ENCODE measurements at regions not wholly inside any gene's neighbourhood (a gene's known extent, or its start where the extent isn't known, plus 50 kb on each side); places are given as distances from the start of the nearest gene placed in this dataset.
"Not testable (repeated sequence)": the region's sequence is repeated elsewhere in the genome, so short reads cannot be mapped to it uniquely, and the experiment has no call there.

DNA sequence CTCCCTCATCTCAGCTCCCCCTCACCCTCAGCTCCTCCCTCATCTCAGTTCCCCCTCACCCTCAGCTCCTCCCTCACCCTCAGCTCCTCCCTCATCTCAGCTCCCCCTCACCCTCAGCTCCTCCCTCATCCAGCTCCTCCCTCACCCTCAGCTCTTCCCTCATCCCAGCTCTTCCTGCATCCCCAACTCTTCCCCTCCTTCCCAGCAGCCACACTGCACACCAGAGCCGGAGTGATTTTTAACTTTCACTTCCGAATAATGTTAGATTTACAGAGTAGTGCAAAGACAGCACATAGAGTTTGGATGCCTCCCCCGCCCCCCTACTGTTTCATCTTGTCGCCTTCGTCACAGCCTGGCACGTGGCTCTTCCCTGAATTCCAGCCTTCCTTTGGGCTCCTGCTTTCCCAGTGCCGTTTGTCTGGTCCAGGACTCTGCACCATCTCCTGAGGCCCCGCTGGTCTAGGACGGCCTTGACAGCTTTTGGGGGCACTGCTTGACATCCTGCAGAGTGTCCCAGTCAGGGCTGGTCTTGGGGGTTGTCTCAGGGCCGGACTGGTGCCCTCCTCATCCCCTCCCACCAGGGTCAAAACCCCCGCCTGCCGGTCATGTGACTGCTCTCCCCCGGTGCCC lies 110.2 kb downstream of the FAM53A start:
- in situ Hi-C loops (cut with MboI; ENCODE audit: low pct_unique_long_range_greater_than_20kb, low sequenced_read_pairs): no loop called here
- DNase-seq: no peak

DNA sequence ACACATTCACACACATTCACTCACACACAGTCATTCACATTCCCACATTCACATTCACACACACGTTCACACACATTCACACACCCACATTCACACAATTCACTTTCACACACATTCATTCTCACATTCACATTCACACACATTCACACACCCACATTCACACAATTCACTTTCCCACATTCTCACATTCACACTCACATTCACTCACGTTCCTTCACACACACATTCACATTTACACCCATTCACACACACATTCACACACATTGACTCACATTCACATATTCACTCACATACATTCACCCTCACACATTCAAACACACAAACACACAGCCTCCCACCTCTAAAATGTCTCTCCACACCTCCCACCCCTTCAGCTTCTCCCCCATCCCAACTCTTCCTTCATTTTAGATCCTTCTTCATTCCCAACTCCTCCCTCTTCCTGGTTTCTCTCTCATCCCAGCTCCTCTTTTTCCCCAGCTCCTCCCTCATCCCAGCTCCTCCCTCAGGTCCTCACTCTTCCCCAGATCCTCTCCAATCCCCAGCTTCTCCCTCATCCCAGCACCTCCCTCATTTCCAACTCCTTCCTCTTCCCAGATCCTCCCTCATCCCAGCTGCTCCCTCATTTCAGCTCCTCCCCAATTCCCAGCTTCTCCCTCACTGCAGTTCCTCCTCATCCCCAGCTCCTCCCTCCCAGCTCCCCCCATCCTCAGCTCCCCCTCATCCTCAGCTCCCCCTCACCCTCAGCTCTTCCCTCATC lies 111.0 kb downstream of the FAM53A start:
- in situ Hi-C loops (cut with MboI; ENCODE audit: low pct_unique_long_range_greater_than_20kb, low sequenced_read_pairs): no loop called here
- DNase-seq: no peak

DNA sequence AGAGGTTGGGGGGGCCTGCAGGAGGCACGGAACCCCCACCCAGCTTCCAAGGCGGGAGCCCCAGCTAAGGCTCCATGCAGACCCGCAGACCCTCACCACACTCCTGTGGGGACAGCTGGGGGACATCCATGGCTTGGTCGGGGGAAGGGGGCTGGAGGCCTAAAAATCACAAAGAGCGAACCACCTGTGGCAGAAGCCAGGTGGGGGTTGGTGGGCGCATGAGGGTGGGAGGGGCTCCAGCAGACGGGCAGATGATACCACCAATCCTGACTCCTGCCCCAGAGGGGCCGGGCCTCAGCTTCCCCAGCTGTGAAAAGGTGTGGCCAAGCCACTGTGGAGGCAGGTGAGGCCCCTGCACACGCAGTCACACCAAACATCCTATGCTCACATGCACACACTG lies 111.6 kb downstream of the FAM53A start:
- in situ Hi-C loops (cut with MboI; ENCODE audit: low pct_unique_long_range_greater_than_20kb, low sequenced_read_pairs): no loop called here

DNA sequence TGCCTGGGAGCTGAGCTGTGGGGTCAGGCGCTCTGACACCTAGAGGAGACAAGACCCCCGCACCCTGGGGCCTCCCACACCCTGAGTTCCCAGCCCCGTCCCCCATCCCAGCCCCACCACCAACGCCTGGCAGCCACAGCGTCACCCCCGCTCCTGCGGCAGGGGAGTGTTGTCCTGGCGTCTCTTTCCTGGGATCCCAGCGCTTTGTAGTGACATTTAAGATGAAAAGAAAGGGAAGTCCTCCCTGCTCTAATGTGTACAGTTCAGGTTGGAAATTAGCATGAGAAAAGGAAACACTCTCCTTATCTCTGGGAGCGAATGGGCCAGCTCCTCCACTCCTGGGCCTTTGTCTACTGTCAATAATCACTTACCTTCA lies 112.1 kb downstream of the FAM53A start:
- in situ Hi-C loops (cut with MboI; ENCODE audit: low pct_unique_long_range_greater_than_20kb, low sequenced_read_pairs): no loop called here
- no peak for DNase-seq

More for the DNA sequence above, 111.6 kb downstream of the FAM53A start:
- no peak for DNase-seq

- in situ Hi-C loops (cut with MboI; ENCODE audit: low pct_unique_long_range_greater_than_20kb, low sequenced_read_pairs): no loop called here
- no peak for DNase-seq
Measured at GRCh38 chr4:1571165-1572009, 112.7 kb downstream of the FAM53A start.

GRCh38 chr4:1570291-1571164 lies 113.6 kb downstream of the FAM53A start:
- in situ Hi-C loops (cut with MboI; ENCODE audit: low pct_unique_long_range_greater_than_20kb, low sequenced_read_pairs): no loop called here
- no peak for DNase-seq

DNA sequence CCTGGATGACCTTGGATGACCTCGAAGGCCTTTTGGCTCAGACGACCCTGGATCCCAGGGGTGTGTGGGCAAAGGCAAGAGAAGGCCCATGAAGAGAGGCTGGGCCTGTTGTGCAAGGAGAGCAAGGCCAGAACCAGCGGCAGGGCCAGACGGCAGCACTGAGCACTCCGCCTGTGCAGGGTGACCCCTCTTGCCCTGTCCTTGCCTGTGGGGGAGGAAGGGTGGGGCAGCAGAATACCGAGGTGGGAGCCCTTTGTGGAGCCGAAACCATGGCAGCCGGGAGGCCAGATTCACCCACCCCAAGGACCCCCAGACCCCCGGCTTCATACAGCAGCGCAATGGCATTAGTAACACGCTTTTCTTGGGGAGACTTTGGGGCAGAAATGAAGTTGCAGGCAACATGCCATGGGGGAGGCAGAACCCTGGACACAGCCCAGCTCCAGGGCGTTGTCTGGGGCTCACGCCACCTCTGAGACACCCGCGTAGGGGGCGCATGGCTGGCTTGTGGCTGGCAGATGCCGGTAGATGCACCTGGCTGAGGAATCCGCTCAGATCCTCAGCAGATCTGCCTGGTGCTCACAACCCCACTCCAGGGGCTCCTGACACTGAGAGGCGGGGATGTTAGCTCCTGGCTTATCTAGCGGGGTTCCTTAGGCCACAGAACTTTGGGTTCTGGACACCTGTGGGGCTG lies 114.5 kb downstream of the FAM53A start:
- DNase-seq: no peak
- in situ Hi-C loops (cut with MboI; ENCODE audit: low pct_unique_long_range_greater_than_20kb, low sequenced_read_pairs): no loop called here

- in situ Hi-C loops (cut with MboI; ENCODE audit: low pct_unique_long_range_greater_than_20kb, low sequenced_read_pairs): no loop called here
- no peak for DNase-seq
Measured at GRCh38 chr4:1568855-1569460, 115.2 kb downstream of the FAM53A start.

- in situ Hi-C loops (cut with MboI; ENCODE audit: low pct_unique_long_range_greater_than_20kb, low sequenced_read_pairs): no loop called here
- no peak for DNase-seq
Measured at GRCh38 chr4:1567808-1568581, 116.1 kb downstream of the FAM53A start.

- DNase-seq: no peak
- in situ Hi-C loops (cut with MboI; ENCODE audit: low pct_unique_long_range_greater_than_20kb, low sequenced_read_pairs): no loop called here
Measured at GRCh38 chr4:1567519-1567807, 116.7 kb downstream of the FAM53A start.

GRCh38 chr4:1566838-1567518 lies 117.1 kb downstream of the FAM53A start:
- DNase-seq: no peak
- in situ Hi-C loops (cut with MboI; ENCODE audit: low pct_unique_long_range_greater_than_20kb, low sequenced_read_pairs): no loop called here

DNA sequence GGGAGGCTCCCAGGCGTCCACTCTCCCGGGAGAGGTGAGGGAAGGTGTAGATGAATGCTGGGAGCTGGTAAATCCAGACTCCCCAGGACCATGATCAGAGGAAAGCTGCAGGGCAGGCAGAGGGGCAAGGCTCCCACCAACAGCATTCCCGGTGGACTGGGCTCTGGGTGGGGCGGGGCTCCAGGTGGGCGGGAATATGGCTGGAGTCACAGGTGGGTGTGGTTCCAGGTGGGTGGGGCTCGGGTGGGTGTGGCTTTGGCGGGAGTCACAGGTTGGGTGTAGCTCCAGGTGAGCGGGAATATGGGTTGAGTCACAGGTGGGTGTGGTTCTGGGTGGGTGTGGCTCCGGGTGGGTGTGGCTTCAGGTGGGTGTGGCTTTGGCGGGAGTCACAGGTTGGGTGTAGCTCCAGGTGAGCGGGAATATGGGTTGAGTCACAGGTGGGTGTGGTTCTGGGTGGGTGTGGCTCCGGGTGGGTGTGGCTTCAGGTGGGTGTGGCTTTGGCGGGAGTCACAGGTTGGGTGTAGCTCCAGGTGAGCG lies 117.7 kb downstream of the FAM53A start:
- DNase-seq; in situ Hi-C loops (cut with MboI; ENCODE audit: low pct_unique_long_range_greater_than_20kb, low sequenced_read_pairs): not testable (repeated sequence)

- in situ Hi-C loops (cut with MboI; ENCODE audit: low pct_unique_long_range_greater_than_20kb, low sequenced_read_pairs): no loop called here
- DNase-seq: no peak
Measured at GRCh38 chr4:1565598-1566295, 118.4 kb downstream of the FAM53A start.

- in situ Hi-C loops (cut with MboI; ENCODE audit: low pct_unique_long_range_greater_than_20kb, low sequenced_read_pairs): no loop called here
- DNase-seq: no peak
Measured at GRCh38 chr4:1564535-1565375, 119.4 kb downstream of the FAM53A start.

GRCh38 chr4:1563768-1564485 lies 120.2 kb downstream of the FAM53A start:
- DNase-seq: no peak
- in situ Hi-C loops (cut with MboI; ENCODE audit: low pct_unique_long_range_greater_than_20kb, low sequenced_read_pairs): no loop called here

All from KBM-7 (cell line).